Caki2 (cell line): ENCODE measurements at regions not wholly inside any gene's neighbourhood (a gene's known extent, or its start where the extent isn't known, plus 50 kb on each side); places are given as distances from the start of the nearest gene placed in this dataset.
"Not testable (repeated sequence)": the region's sequence is repeated elsewhere in the genome, so short reads cannot be mapped to it uniquely, and the experiment has no call there.

Experiments
- DNase-seq: peaks from one replicate; pipeline ENCODE4 v3.0.0-alpha.2; 2015; ENCODE audit warnings: low read depth
- in situ Hi-C: cut with HindIII; loops from 2 replicates; pipeline ENCODE4 v1.10.0; 2016; ENCODE audit warnings: low sequenced_read_pairs, low pct_unique_long_range_greater_than_20kb, mixed read lengths

DNA sequence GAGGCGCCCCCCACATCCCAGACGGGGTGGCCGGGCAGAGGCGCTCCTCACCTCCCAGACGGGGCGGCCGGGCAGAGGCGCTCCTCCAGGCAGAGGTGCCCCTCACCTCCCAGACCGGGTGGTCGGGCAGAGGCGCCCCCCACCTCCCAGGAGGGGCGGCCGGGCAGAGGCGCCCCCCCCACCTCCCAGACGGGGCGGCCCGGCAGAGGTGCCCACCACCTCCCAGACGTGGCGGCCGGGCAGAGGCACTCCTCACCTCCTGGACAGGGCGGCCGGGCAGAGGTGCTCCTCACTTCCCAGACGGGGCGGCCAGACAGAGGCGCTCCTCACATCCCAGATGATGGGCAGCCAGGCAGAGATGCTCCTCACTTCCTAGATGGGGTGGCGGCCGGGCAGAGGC is 91.4 kb upstream of the CTSV start:
- DNase-seq, in situ Hi-C loops: not testable (repeated sequence)

GRCh38 chr9:97128919-97129318 is 90.0 kb upstream of the CTSV start:
- in situ Hi-C loops: no loop called here
- no peak for DNase-seq

DNA sequence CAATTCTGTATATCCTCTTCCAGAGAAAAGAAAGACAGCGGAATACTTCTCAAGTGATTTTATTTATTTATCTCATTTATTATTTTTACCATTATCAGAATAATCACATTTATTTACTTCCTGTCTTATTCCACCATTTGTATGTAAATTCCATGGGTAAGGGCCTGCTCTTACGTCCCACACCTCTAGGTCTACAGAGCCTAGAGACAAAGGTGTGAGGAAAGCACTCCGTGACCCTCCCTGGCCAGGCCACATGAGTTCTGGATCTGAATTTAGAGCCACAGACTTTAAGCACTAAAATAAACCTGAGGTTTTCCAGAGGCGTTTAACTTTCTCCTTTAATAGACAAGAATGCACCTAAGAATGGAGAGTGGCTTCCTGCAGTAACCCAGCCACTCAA is 85.3 kb upstream of the CTSV start:
- in situ Hi-C loops: no loop called here
- DNase-seq: no peak

DNA sequence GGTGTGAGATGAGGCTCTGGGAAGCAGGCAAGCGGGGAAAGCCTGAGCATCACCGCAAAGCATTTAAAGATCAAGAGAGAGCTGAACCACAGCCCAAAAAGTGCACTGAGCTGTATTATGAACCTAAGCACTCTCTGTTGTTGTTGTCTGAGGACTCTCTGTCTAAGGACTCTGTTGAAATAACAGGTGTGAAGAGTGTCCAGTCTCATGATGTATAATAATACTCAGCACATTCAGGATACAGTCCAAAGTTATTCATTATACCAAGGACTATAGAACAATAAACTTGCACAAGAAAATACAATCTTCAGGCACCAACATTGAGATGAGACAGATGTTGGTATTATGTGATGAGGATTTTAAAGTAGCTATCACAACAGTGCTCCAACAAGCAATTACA is 71.8 kb upstream of the CTSV start:
- in situ Hi-C loops: no loop called here
- no peak for DNase-seq

DNA sequence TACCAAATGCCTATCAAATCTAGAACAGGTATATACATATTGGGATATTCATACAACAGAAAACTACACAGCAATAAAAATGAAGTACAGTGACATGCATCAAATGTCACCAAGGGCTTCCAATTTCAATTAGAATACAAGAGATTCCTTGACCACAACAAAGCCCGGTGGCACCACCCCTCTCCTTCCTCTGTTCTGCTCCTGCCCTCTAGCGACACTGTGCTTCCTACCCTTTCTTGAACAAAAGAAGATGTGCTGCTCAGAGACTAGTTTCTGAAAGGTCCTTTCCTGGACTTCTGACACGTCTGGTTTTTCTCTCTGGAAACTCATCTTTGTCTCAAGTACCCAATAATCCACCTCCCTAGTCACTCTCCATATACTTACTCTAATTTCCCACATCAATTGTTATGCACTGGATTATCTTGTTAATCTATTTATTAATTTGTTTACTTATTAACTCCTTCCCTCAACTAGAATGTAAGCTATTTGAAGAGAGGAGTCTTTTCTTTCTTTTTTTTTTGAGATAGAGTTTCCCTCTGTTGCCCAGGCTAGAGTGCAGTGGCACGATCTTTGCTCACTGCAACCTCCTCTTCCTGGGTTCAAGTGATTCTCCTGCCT is 70.4 kb upstream of the CTSV start:
- in situ Hi-C loops: no loop called here

GRCh38 chr9:97105220-97105619 is 66.3 kb upstream of the CTSV start:
- peak; percentile 48 for DNase-seq
- in situ Hi-C loops: not testable (repeated sequence)

More for the DNA sequence above, 70.4 kb upstream of the CTSV start:
- DNase-seq: peak; percentile 8

GRCh38 chr9:97103613-97104383 is 64.9 kb upstream of the CTSV start:
- DNase-seq, in situ Hi-C loops: not testable (repeated sequence)

DNA sequence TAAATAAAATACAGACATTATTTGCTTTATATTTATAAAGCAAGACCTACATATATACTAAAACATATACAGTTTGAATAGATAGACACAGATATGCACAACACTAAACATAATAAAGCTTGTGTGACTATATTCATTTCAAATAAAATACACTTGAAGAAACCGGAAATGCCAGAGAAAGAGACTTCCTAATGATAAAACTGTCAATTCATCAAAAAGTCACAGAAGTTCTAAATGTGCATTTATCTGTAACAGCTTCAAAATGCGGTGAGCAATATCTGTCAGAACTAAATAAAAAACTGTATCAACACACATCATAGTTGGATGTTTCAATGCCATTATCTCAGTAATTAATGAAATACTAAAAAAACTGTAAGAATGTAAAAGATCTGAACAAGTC is 60.6 kb upstream of the CTSV start:
- DNase-seq, in situ Hi-C loops: not testable (repeated sequence)

DNA sequence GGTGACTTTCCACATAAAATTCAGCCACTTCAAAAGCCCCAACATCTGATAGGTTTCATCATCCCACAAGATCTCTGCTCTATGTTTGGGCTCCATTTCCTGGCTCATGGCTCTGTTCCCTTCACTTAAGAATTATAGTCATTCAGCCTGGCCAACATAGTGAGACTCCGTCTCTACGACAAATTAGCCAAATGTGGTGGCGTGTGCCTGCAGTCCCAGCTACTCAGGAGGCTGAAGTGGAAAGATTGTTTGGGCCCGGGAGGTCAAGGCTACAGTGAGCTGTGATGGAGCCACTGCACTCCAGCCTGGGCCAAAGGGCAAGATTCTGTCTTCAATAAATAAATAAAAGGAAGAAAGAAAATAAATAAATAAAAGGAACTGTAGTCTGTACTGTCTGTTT is 57.9 kb upstream of the CTSV start:
- in situ Hi-C loops: no loop called here
- DNase-seq: no peak

GRCh38 chr9:97089361-97089760 is 50.4 kb upstream of the CTSV start:
- in situ Hi-C loops: not testable (repeated sequence)
- DNase-seq: peak; percentile 39
